MM.1S (cell line): ENCODE measurements at regions not wholly inside any gene's neighbourhood (a gene's known extent, or its start where the extent isn't known, plus 50 kb on each side); places are given as distances from the start of the nearest gene placed in this dataset.

Experiments used
- CTCF ChIP-seq: fragments of 300-600 bp; sonication (generic); IDR thresholded peaks from 2 replicates; pipeline ENCODE4 v1.5.1; 2016; ENCODE audit warnings: antibody characterized with exemption, low read length, mixed read lengths
- EZH2 ChIP-seq: fragments of 300-600 bp; sonication (generic); optimal IDR thresholded peaks from 2 replicates; pipeline ENCODE3; 2017; ENCODE audit warnings: low read depth, mild to moderate bottlenecking, antibody characterized with exemption, low read length, mixed read lengths

GRCh38 chr4:128410037-128410436 is 122.4 kb upstream of the PGRMC2 start:
- TF ChIP-seq CTCF (no peak), EZH2 (no peak)
